CD4-positive, CD25-positive, alpha-beta regulatory T cell (primary cell): ENCODE measurements at regions not wholly inside any gene's neighbourhood (a gene's known extent, or its start where the extent isn't known, plus 50 kb on each side); places are given as distances from the start of the nearest gene placed in this dataset.
"Not testable (repeated sequence)": the region's sequence is repeated elsewhere in the genome, so short reads cannot be mapped to it uniquely, and the experiment has no call there.

ENCODE experiments used
- ATAC-seq, 2 donors: fragments of 150-1000 bp; cut with Tn5 transposase; one replicate each; pipeline ENCODE4 v1.10.0; 2021; ENCODE audit warnings: low read depth in 2 of 2, moderate number of reproducible peaks in 2 of 2, moderate library complexity in 1 of 2
- DNase-seq, 3 donors: peaks; one replicate each; pipeline versions ENCODE4 v3.0.0 to v3.0.0-alpha.2; 2012 to 2022; ENCODE audit warnings: mixed read lengths in 1 of 3
- H3K27ac ChIP-seq: one replicate; pipeline ENCODE4 v1.7.0; 2013; ENCODE audit warnings: mild to moderate bottlenecking, low read length; ENCODE audit not compliant: insufficient read depth, poor library complexity, severe bottlenecking
- H3K27me3 ChIP-seq: one replicate; pipeline ENCODE4 v1.7.0; 2013; ENCODE audit warnings: low read length; ENCODE audit not compliant: control insufficient read depth, insufficient read depth
- H3K36me3 ChIP-seq: one replicate; pipeline ENCODE4 v1.7.0; 2013; ENCODE audit warnings: mild to moderate bottlenecking, low read length, moderate library complexity; ENCODE audit not compliant: control insufficient read depth, insufficient read depth
- H3K4me1 ChIP-seq: 2 replicates; pipeline ENCODE4 v1.7.0; 2013; ENCODE audit warnings: mild to moderate bottlenecking, low read length; ENCODE audit not compliant: insufficient read depth, control insufficient read depth, poor library complexity, severe bottlenecking
- H3K4me3 ChIP-seq: one replicate; pipeline ENCODE4 v1.7.0; 2013; ENCODE audit warnings: low read depth, mild to moderate bottlenecking, low read length, moderate library complexity
- H3K9me3 ChIP-seq, 2 experiments: 1 replicate in 1 of 2; 2 replicates in 1 of 2; pipeline ENCODE4 v1.7.0; 2013; ENCODE audit warnings: low read length in 2 of 2, mild to moderate bottlenecking in 1 of 2, moderate library complexity in 1 of 2; ENCODE audit not compliant: control insufficient read depth in 2 of 2
- H3K27ac Mint-ChIP-seq, 3 donors: one replicate each; pipeline ENCODE4 v1.8.0; 2020 to 2022; ENCODE audit warnings: mild to moderate bottlenecking in 3 of 3, mixed read lengths in 3 of 3, moderate library complexity in 2 of 3
- H3K27me3 Mint-ChIP-seq: one replicate; pipeline ENCODE4 v1.8.0; 2022; ENCODE audit warnings: mild to moderate bottlenecking, mixed read lengths
- H3K36me3 Mint-ChIP-seq: one replicate; pipeline ENCODE4 v1.8.0; 2020; ENCODE audit warnings: mixed read lengths
- H3K4me1 Mint-ChIP-seq, 4 donors: one replicate each; pipeline ENCODE4 v1.8.0; 2020 to 2022; ENCODE audit warnings: mixed read lengths in 4 of 4, mild to moderate bottlenecking in 1 of 4
- H3K4me3 Mint-ChIP-seq, 4 donors: one replicate each; pipeline ENCODE4 v1.8.0; 2020 to 2022; ENCODE audit warnings: mild to moderate bottlenecking in 4 of 4, mixed read lengths in 4 of 4, moderate library complexity in 3 of 4
- H3K9me3 Mint-ChIP-seq, 7 donors: one replicate each; pipeline ENCODE4 v1.8.0; 2020 to 2022; ENCODE audit warnings: mixed read lengths in 7 of 7, mild to moderate bottlenecking in 3 of 7, moderate library complexity in 2 of 7

GRCh38 chr14:103192861-103193260 is 69.6 kb downstream of the TNFAIP2 start:
- not testable (repeated sequence) for H3K4me3 ChIP-seq

DNA sequence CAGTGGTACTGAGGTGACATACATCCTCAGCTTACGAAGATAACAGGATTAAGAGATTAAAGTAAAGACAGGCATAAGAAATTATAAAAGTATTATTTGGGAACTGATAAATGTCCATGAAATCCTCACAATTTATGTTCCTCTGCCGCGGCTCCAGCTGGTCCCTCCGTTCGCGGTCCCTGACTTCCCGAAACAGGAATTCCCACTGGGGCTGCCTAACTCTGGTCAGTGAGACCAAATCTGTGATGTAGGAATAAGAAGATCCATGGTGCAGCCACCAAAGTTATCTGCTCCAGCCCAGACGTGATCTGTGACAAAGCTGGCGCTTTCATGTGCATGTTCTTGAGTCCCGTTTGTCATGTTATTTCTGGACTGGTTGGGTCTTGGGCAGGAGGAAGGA is 70.2 kb downstream of the TNFAIP2 start:
- Mint-ChIP-seq H3K4me1 (peaks cover 0 to 11% (median 5%) of the 10 kb centered on the region in 4 donors), H3K27me3 (peaks cover 32% of the 10 kb centered on the region)
- not testable (repeated sequence) for H3K27ac ChIP-seq, H3K9me3 ChIP-seq, H3K4me1 ChIP-seq, H3K4me3 Mint-ChIP-seq, H3K27me3 ChIP-seq, H3K36me3 Mint-ChIP-seq, H3K27ac Mint-ChIP-seq, H3K4me3 ChIP-seq, DNase-seq, H3K36me3 ChIP-seq, H3K9me3 Mint-ChIP-seq, ATAC-seq

More at GRCh38 chr14:103192861-103193260, 69.6 kb downstream of the TNFAIP2 start:
- H3K9me3 Mint-ChIP-seq, H3K4me1 ChIP-seq, H3K36me3 Mint-ChIP-seq, H3K9me3 ChIP-seq, H3K4me3 Mint-ChIP-seq, H3K27ac Mint-ChIP-seq, H3K36me3 ChIP-seq, H3K27ac ChIP-seq, H3K27me3 ChIP-seq, DNase-seq, ATAC-seq: not testable (repeated sequence)
- Mint-ChIP-seq H3K4me1 (peaks cover 0 to 15% (median 5%) of the 10 kb centered on the region in 4 donors), H3K27me3 (peaks cover 36% of the 10 kb centered on the region)

DNA sequence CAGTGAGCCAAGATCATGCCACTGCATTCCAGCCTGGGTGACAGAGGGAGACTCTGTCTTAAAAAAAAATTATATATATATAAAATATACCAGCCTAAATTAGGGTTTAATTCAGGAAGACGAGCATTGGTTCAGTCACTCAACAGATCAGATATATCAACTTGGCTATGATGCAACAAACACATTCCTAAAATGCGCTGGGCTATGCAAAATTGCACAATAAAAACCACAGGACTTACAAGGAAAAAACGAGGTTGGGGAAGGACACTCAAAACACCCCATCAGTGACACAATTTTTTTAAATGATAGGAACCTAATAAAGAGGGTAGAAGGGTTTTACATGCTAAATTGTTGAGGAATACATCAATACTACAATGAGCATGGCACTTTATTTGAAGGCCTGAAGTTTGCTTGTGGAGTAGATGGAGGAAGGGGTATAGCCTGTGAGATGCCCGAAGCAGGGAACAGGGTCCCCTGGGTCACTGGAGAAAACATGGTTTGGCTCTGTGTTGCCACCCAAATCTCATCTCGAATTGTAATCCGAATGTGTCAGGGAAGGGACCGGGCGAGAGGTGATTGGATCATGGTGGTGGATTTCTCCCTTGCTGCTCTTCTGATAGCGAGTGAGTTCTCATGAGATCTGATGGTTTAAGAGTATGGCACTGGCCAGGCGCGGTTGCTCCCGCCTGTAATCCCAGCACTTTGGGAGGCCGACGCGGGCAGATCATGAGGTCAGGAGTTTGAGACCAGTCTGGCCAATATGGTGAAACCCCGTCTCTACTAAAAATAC is 71.2 kb downstream of the TNFAIP2 start:
- Histone ChIP-seq H3K9me3 (no peaks in the 10 kb centered on the region), H3K4me3 (no peak overlapping the region), H3K36me3 (no peaks in the 10 kb centered on the region), H3K27ac (no peak overlapping the region), H3K27me3 (no peaks in the 10 kb centered on the region), H3K4me1 (no peaks in the 10 kb centered on the region)
- Mint-ChIP-seq H3K27ac (no peak overlapping the region), H3K36me3 (no peaks in the 10 kb centered on the region), H3K27me3 (peaks cover 35% of the 10 kb centered on the region), H3K9me3 (peaks cover 0 to 2% (median 0%) of the 10 kb centered on the region in 7 donors), H3K4me3 (no peak overlapping the region), H3K4me1 (peaks cover 0 to 8% (median 4%) of the 10 kb centered on the region in 4 donors)
- DNase-seq (no peak), ATAC-seq (no peak)

- Histone ChIP-seq H3K27me3 (no peaks in the 10 kb centered on the region), H3K27ac (no peak overlapping the region), H3K4me1 (no peaks in the 10 kb centered on the region), H3K9me3 (no peaks in the 10 kb centered on the region), H3K4me3 (no peak overlapping the region), H3K36me3 (no peaks in the 10 kb centered on the region)
- H3K27me3 Mint-ChIP-seq = peaks cover 20% of the 10 kb centered on the region
- H3K4me3 Mint-ChIP-seq = no peak overlapping the region
- ATAC-seq (no peak), DNase-seq (no peak)
- peaks cover 0 to 1% (median 0%) of the 10 kb centered on the region in 7 donors for H3K9me3 Mint-ChIP-seq
- no peak overlapping the region for H3K27ac Mint-ChIP-seq
- H3K36me3 Mint-ChIP-seq = no peaks in the 10 kb centered on the region
- no peaks in the 10 kb centered on the region for H3K4me1 Mint-ChIP-seq
Measured at GRCh38 chr14:103195828-103196615, 72.8 kb downstream of the TNFAIP2 start.

DNA sequence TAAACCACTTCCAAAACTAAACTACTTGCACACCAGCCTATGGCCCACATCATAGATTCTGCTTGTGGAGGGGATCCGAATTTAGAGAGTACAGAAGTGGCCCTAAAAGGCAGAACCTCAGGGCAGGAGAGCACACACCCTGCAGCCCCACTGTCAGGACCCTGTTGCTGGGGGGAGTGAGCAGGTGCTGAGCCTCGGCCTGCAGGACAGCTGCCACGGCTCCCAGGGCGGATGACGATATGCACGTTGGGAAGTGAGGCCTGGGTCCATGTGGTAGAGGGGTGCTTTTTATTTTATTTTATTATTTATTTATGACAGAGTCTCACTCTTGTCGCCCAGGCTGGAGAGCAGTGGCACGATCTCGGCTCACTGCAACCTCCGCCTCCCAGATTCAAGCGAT is 73.5 kb downstream of the TNFAIP2 start:
- Mint-ChIP-seq H3K27ac (no peak overlapping the region), H3K4me3 (no peak overlapping the region), H3K9me3 (peaks cover 0 to 2% (median 0%) of the 10 kb centered on the region in 7 donors), H3K4me1 (no peaks in the 10 kb centered on the region), H3K36me3 (no peaks in the 10 kb centered on the region), H3K27me3 (peaks cover 20% of the 10 kb centered on the region)
- no peak for DNase-seq
- H3K27me3 ChIP-seq = no peaks in the 10 kb centered on the region
- H3K4me1 ChIP-seq = no peaks in the 10 kb centered on the region
- H3K9me3 ChIP-seq = no peaks in the 10 kb centered on the region
- no peaks in the 10 kb centered on the region for H3K36me3 ChIP-seq
- no peak for ATAC-seq
- no peak overlapping the region for H3K27ac ChIP-seq
- no peak overlapping the region for H3K4me3 ChIP-seq

- Histone ChIP-seq H3K36me3 (no peaks in the 10 kb centered on the region), H3K9me3 (no peaks in the 10 kb centered on the region), H3K4me3 (no peak overlapping the region), H3K27ac (no peak overlapping the region), H3K4me1 (no peaks in the 10 kb centered on the region), H3K27me3 (no peaks in the 10 kb centered on the region)
- DNase-seq = no peak
- Mint-ChIP-seq H3K36me3 (no peaks in the 10 kb centered on the region), H3K4me3 (no peak overlapping the region), H3K27me3 (peaks cover 20% of the 10 kb centered on the region), H3K9me3 (peaks cover 0 to 5% (median 0%) of the 10 kb centered on the region in 7 donors), H3K27ac (no peak overlapping the region), H3K4me1 (no peaks in the 10 kb centered on the region)
- no peak for ATAC-seq
Measured at GRCh38 chr14:103198131-103199105, 75.2 kb downstream of the TNFAIP2 start.

GRCh38 chr14:103199124-103199523 is 75.9 kb downstream of the TNFAIP2 start:
- no peak for DNase-seq
- Mint-ChIP-seq H3K4me1 (no peaks in the 10 kb centered on the region), H3K9me3 (peaks cover 0 to 9% (median 5%) of the 10 kb centered on the region in 7 donors), H3K27me3 (peaks cover 27% of the 10 kb centered on the region), H3K27ac (no peak overlapping the region), H3K4me3 (no peak overlapping the region), H3K36me3 (peaks cover 5% of the 10 kb centered on the region)
- H3K4me1 ChIP-seq = no peaks in the 10 kb centered on the region
- H3K9me3 ChIP-seq = peaks cover 6 to 7% of the 10 kb centered on the region in 2 experiments
- H3K4me3 ChIP-seq = no peak overlapping the region
- no peaks in the 10 kb centered on the region for H3K36me3 ChIP-seq
- H3K27me3 ChIP-seq = no peaks in the 10 kb centered on the region
- no peak for ATAC-seq
- no peak overlapping the region for H3K27ac ChIP-seq
